NB4 (cell line): ENCODE measurements at regions not wholly inside any gene's neighbourhood (a gene's known extent, or its start where the extent isn't known, plus 50 kb on each side); places are given as distances from the start of the nearest gene placed in this dataset.

Source experiments
- CTCF ChIP-seq: IDR thresholded peaks from one replicate; pipeline ENCODE4 v1.5.1; 2012; ENCODE audit warnings: low read depth, low read length
- MAX ChIP-seq: IDR thresholded peaks from 2 replicates; pipeline ENCODE4 v1.6.1; 2011; ENCODE audit warnings: low read depth, low read length
- POLR2A ChIP-seq: IDR thresholded peaks from 2 replicates; pipeline ENCODE4 v1.6.1; 2011; ENCODE audit warnings: mild to moderate bottlenecking; ENCODE audit not compliant: insufficient read length; ENCODE audit errors: extremely low read depth

- no peak for TF ChIP-seq CTCF
- no peak for TF ChIP-seq MAX
- no peak for TF ChIP-seq POLR2A
Measured at GRCh38 chr5:146959360-146959759, 80.8 kb upstream of the PPP2R2B start.
